ENCODE measurements at regions not wholly inside any gene's neighbourhood (a gene's known extent, or its start where the extent isn't known, plus 50 kb on each side); places are given as distances from the start of the nearest gene placed in this dataset.

- intact Hi-C loops (cut with DNase I; ENCODE audit: low total_unique reads): no loop called here
- Histone ChIP-seq H3K27ac (no peak overlapping the region), H3K36me3 (no peaks in the 10 kb centered on the region), H3K9me3 (peaks cover 0 to 97% (median 2%) of the 10 kb centered on the region in 8 donors), H3K27me3 (replicated peaks in 1 of 7) (no peaks in the 10 kb centered on the region), H3K4me1 (no peaks in the 10 kb centered on the region), H3K4me3 (no peak overlapping the region)
- peak; percentile 66 for DNase-seq
- 84 to 92% (median 88%) methylated on average over 39 of the region's 39 CpGs for WGBS, 5 donors
- TF ChIP-seq CTCF (IDR thresholded peaks at IDR 0.05 in 8 of 11, conservative IDR thresholded peaks at IDR 0.05 in 3 of 11): no peak
- TF ChIP-seq POLR2AphosphoS5 (IDR thresholded peaks at IDR 0.05): no peak
- TF ChIP-seq POLR2A (IDR thresholded peaks at IDR 0.05): no peak
Observed at GRCh38 chr12:38156497-38157245, 159.9 kb upstream of the ALG10B start.

GRCh38 chr12:38157274-38157932, 159.2 kb upstream of the ALG10B start:
- intact Hi-C loops (cut with DNase I; ENCODE audit: low total_unique reads): no loop called here
- H3K9me3 ChIP-seq: peaks cover 0 to 95% (median 4%) of the 10 kb centered on the region in 8 donors
- TF ChIP-seq POLR2A (IDR thresholded peaks at IDR 0.05) (no peak), POLR2AphosphoS5 (IDR thresholded peaks at IDR 0.05) (no peak), CTCF (IDR thresholded peaks at IDR 0.05 in 8 of 11, conservative IDR thresholded peaks at IDR 0.05 in 3 of 11) (no peak)
- no peaks in the 10 kb centered on the region for H3K27me3 ChIP-seq (replicated peaks in 1 of 7)
- H3K36me3 ChIP-seq: no peaks in the 10 kb centered on the region
- no peak overlapping the region for H3K4me3 ChIP-seq
- no peaks in the 10 kb centered on the region for H3K4me1 ChIP-seq
- DNase-seq: peak; percentile 58
- WGBS, 5 donors: 89 to 93% (median 91%) methylated on average over 35 to 39 of the region's 39 CpGs
- no peak overlapping the region for H3K27ac ChIP-seq

GRCh38 chr12:38157933-38158401, 158.6 kb upstream of the ALG10B start:
- TF ChIP-seq POLR2AphosphoS5 (IDR thresholded peaks at IDR 0.05) (no peak), POLR2A (IDR thresholded peaks at IDR 0.05) (no peak), CTCF (IDR thresholded peaks at IDR 0.05 in 8 of 11, conservative IDR thresholded peaks at IDR 0.05 in 3 of 11) (no peak)
- H3K27ac ChIP-seq: no peak overlapping the region
- intact Hi-C loops (cut with DNase I; ENCODE audit: low total_unique reads): no loop called here
- H3K9me3 ChIP-seq: peaks cover 0 to 95% (median 7%) of the 10 kb centered on the region in 8 donors
- no peaks in the 10 kb centered on the region for H3K27me3 ChIP-seq (replicated peaks in 1 of 7)
- no peaks in the 10 kb centered on the region for H3K4me1 ChIP-seq
- H3K36me3 ChIP-seq: no peaks in the 10 kb centered on the region
- WGBS, 5 donors: 91 to 96% (median 94%) methylated on average over 25 to 28 of the region's 28 CpGs
- DNase-seq: peak; percentile 58
- H3K4me3 ChIP-seq: no peak overlapping the region

GRCh38 chr12:38158428-38159091, 158.0 kb upstream of the ALG10B start:
- intact Hi-C loops (cut with DNase I; ENCODE audit: low total_unique reads): no loop called here

More at GRCh38 chr12:38158428-38159091, 158.0 kb upstream of the ALG10B start:
- WGBS, 5 donors: 90 to 93% (median 91%) methylated on average over 24 to 32 of the region's 32 CpGs
- H3K9me3 ChIP-seq: peaks cover 0 to 95% (median 12%) of the 10 kb centered on the region in 8 donors
- no peaks in the 10 kb centered on the region for H3K4me1 ChIP-seq
- no peak overlapping the region for H3K27ac ChIP-seq
- no peaks in the 10 kb centered on the region for H3K27me3 ChIP-seq (replicated peaks in 1 of 7)
- no peak for TF ChIP-seq POLR2AphosphoS5 (IDR thresholded peaks at IDR 0.05)
- TF ChIP-seq POLR2A (IDR thresholded peaks at IDR 0.05): no peak
- no peak for TF ChIP-seq CTCF (IDR thresholded peaks at IDR 0.05 in 8 of 11, conservative IDR thresholded peaks at IDR 0.05 in 3 of 11)
- no peaks in the 10 kb centered on the region for H3K36me3 ChIP-seq
- DNase-seq: peak; percentile 68
- H3K4me3 ChIP-seq: no peak overlapping the region

All from spleen (tissue), 11 donors.